HG02678 (cell line): ENCODE measurements at regions not wholly inside any gene's neighbourhood (a gene's known extent, or its start where the extent isn't known, plus 50 kb on each side); places are given as distances from the start of the nearest gene placed in this dataset.
A peak's percentile ranks its signal among the peaks of the same experiment; 100 is the strongest.
"Not testable (repeated sequence)": the region's sequence is repeated elsewhere in the genome, so short reads cannot be mapped to it uniquely, and the experiment has no call there.

Experiments used
- ATAC-seq: cut with Tn5 transposase; IDR thresholded peaks from one replicate; pipeline ENCODE4 v1.9.1; 2021; ENCODE audit warnings: mild to moderate bottlenecking, moderate library complexity; ENCODE audit not compliant: unreplicated experiment

- ATAC-seq = not testable (repeated sequence)
These were observed 228.2 kb downstream of the COPRS start for GRCh38 chr17:31630866-31631265.

GRCh38 chr17:31629696-31630470, 229.2 kb downstream of the COPRS start:
- no peak for ATAC-seq

GRCh38 chr17:31627960-31628359, 231.1 kb downstream of the COPRS start:
- no peak for ATAC-seq

- ATAC-seq = no peak
These were observed 232.5 kb downstream of the RAB11FIP4 start for GRCh38 chr17:31623990-31624389.

GRCh38 chr17:31622500-31622899, 231.0 kb downstream of the RAB11FIP4 start:
- ATAC-seq = no peak

GRCh38 chr17:31621566-31621965, 230.1 kb downstream of the RAB11FIP4 start:
- ATAC-seq = no peak

GRCh38 chr17:31611053-31611452, 219.6 kb downstream of the RAB11FIP4 start:
- ATAC-seq = not testable (repeated sequence)

GRCh38 chr17:31609996-31610910, 218.8 kb downstream of the RAB11FIP4 start:
- no peak for ATAC-seq

- ATAC-seq = no peak
These were observed 217.9 kb downstream of the RAB11FIP4 start for GRCh38 chr17:31609331-31609730.

GRCh38 chr17:31608659-31609254, 217.3 kb downstream of the RAB11FIP4 start:
- no peak for ATAC-seq

- ATAC-seq = no peak
These were observed 214.3 kb downstream of the RAB11FIP4 start for GRCh38 chr17:31605761-31606160.

- ATAC-seq = no peak
These were observed 213.5 kb downstream of the RAB11FIP4 start for GRCh38 chr17:31604936-31605335.

- ATAC-seq = not testable (repeated sequence)
These were observed 208.7 kb downstream of the RAB11FIP4 start for GRCh38 chr17:31600144-31600543.

- no peak for ATAC-seq
These were observed 207.6 kb downstream of the RAB11FIP4 start for GRCh38 chr17:31598921-31599571.

- no peak for ATAC-seq
These were observed 206.9 kb downstream of the RAB11FIP4 start for GRCh38 chr17:31598399-31598782.

- no peak for ATAC-seq
These were observed 206.3 kb downstream of the RAB11FIP4 start for GRCh38 chr17:31597646-31598398.

GRCh38 chr17:31596382-31597323, 205.2 kb downstream of the RAB11FIP4 start:
- ATAC-seq = peak; percentile 74

- ATAC-seq = no peak
These were observed 204.3 kb downstream of the RAB11FIP4 start for GRCh38 chr17:31595666-31596381.
